GM12864 (cell line): ENCODE measurements at regions not wholly inside any gene's neighbourhood (a gene's known extent, or its start where the extent isn't known, plus 50 kb on each side); places are given as distances from the start of the nearest gene placed in this dataset.

ENCODE experiments used
- DNase-seq: peaks from one replicate; pipeline ENCODE4 v3.0.0-alpha.2; 2011; ENCODE audit warnings: low read depth
- H3K4me3 ChIP-seq: 2 replicates; pipeline ENCODE4 v1.5.1; 2011; ENCODE audit warnings: mild to moderate bottlenecking, low read depth, low read length, control low read depth
- CTCF ChIP-seq: IDR thresholded peaks from 2 replicates; pipeline ENCODE4 v1.5.1; 2011; ENCODE audit warnings: low read depth, mild to moderate bottlenecking, moderate library complexity, low read length, control low read depth, inconsistent platforms; ENCODE audit errors: missing control alignments

DNA sequence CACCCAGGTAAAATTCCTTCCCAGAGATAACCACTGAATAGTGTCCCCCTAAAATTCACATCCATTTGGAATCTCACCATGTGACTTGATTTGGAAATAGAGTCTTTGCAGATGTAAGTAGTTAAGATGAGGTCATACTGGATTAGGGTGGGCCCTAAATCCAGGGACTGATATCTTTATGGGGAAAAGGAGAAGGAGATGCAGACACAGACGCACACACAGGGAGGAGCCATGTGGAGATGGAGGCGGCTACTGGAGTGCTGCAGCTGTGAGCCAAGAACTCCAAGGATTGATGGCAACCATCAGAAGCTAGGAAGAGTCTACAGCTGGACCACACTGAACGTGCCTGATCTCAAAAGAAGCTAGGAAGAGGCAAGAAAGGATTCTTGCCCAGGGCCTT lies 96.6 kb upstream of the SRD5A3 start:
- DNase-seq: no peak
- no peak for TF ChIP-seq CTCF
- H3K4me3 ChIP-seq: no peak overlapping the region

GRCh38 chr4:55251342-55251741 lies 94.7 kb upstream of the SRD5A3 start:
- no peak for DNase-seq
- H3K4me3 ChIP-seq: no peak overlapping the region
- TF ChIP-seq CTCF: no peak

GRCh38 chr4:55251896-55252295 lies 94.1 kb upstream of the SRD5A3 start:
- no peak for DNase-seq
- TF ChIP-seq CTCF: no peak
- no peak overlapping the region for H3K4me3 ChIP-seq

GRCh38 chr4:55253948-55254593 lies 92.0 kb upstream of the SRD5A3 start:
- TF ChIP-seq CTCF: no peak

GRCh38 chr4:55255179-55255578 lies 90.9 kb upstream of the SRD5A3 start:
- no peak for TF ChIP-seq CTCF
- no peak overlapping the region for H3K4me3 ChIP-seq
- no peak for DNase-seq

More at GRCh38 chr4:55253948-55254593, 92.0 kb upstream of the SRD5A3 start:
- no peak overlapping the region for H3K4me3 ChIP-seq
- DNase-seq: no peak

DNA sequence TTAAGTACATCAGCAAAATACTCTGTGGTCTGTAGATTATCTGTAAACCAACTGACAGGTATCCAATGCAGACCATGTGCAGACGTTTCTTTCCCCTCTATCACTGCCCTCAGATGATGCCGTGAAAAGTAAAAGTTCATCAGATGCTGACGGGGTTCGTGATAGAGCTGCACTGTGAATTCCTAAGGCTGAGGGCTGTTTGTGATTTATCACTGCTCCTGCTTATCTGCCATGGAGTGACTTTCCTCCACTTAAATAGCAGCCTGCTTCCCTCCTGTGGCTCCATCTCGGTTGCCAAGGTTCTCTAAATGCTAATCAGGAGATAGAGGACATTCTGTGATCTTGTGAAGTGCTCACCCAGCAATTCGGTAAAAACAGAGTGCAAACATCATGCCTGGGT lies 89.3 kb upstream of the SRD5A3 start:
- TF ChIP-seq CTCF: no peak
- H3K4me3 ChIP-seq: no peak overlapping the region
- DNase-seq: no peak

DNA sequence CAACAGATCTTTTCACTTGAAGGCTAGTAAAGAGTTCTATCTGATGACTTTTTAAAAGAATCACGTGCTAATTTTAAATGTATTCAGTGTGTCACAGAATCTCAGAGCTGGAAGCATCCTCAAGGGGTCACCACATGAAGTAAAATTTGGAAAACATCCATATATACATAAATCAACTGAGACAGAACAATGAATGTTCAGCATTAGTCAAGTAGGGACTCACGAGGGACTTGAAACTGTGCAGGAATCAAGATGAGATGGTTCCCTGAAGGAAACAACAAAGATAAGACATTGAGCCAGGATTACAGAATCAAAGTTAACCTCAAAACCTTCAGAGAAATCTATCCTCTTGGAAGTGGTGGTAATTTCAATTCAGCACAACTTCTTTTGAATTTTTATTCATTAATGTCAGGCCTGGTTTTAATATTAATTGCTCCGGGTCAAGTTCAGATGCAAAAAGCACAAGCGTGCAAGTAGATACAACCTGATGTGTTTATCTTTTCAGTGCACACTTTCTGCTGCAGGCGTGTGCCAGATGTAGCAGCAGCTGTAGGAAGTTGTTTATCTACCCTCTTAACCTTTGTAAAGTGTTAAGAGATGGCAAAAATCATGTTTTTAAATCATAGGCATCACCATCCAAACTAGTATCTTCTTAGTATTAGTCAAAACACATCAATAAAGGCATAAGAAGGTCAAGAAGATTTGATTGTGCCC lies 87.7 kb upstream of the SRD5A3 start:
- no peak overlapping the region for H3K4me3 ChIP-seq
- no peak for TF ChIP-seq CTCF
- no peak for DNase-seq
